GM23338 (cell line): ENCODE measurements at regions not wholly inside any gene's neighbourhood (a gene's known extent, or its start where the extent isn't known, plus 50 kb on each side); places are given as distances from the start of the nearest gene placed in this dataset.

ENCODE experiments used
- ATAC-seq: fragments of 200-7000 bp; cut with Tn5 transposase; 3 replicates; pipeline ENCODE4 v1.9.1; 2020
- DNase-seq: peaks from one replicate; pipeline ENCODE4 v3.0.0-alpha.2; 2015; ENCODE audit warnings: low spot score
- H2AFZ ChIP-seq: fragments of 200-600 bp; sonication (generic); 2 replicates; pipeline ENCODE4 v1.8.0; 2016; ENCODE audit warnings: antibody characterized with exemption, mild to moderate bottlenecking, moderate library complexity
- H3F3A ChIP-seq: fragments of 200-600 bp; sonication (generic); replicated peaks from 2 replicates; pipeline ENCODE4 v1.8.0; 2017; ENCODE audit warnings: antibody characterized with exemption, mixed run types, low read depth
- H3K27ac ChIP-seq: fragments of 200-600 bp; sonication (generic); 2 replicates; pipeline ENCODE4 v1.6.1; 2016; ENCODE audit warnings: low read depth
- H3K27me3 ChIP-seq: fragments of 200-600 bp; sonication (generic); 2 replicates; pipeline ENCODE4 v1.8.0; 2016; ENCODE audit warnings: mild to moderate bottlenecking, mixed run types, moderate library complexity; ENCODE audit not compliant: insufficient read depth
- H3K36me3 ChIP-seq: fragments of 200-600 bp; sonication (generic); 2 replicates; pipeline ENCODE4 v1.8.0; 2016; ENCODE audit warnings: mild to moderate bottlenecking; ENCODE audit not compliant: insufficient read depth
- H3K4me1 ChIP-seq: fragments of 200-600 bp; sonication (generic); 2 replicates; pipeline ENCODE4 v1.8.0; 2016; ENCODE audit warnings: mild to moderate bottlenecking, moderate library complexity; ENCODE audit not compliant: insufficient read depth
- H3K4me2 ChIP-seq: fragments of 200-600 bp; sonication (generic); 2 replicates; pipeline ENCODE4 v1.7.1; 2017; ENCODE audit warnings: mixed run types
- H3K4me3 ChIP-seq: fragments of 200-600 bp; sonication (generic); 2 replicates; pipeline ENCODE4 v1.6.1; 2016; ENCODE audit warnings: mixed run types
- H3K79me2 ChIP-seq: fragments of 200-600 bp; sonication (generic); replicated peaks from 2 replicates; pipeline ENCODE4 v1.8.0; 2017; ENCODE audit warnings: mild to moderate bottlenecking; ENCODE audit not compliant: insufficient read depth
- H3K9me2 ChIP-seq: fragments of 200-600 bp; sonication (generic); 2 replicates; pipeline ENCODE4 v1.8.0; 2017; ENCODE audit not compliant: insufficient read depth
- H4K20me1 ChIP-seq: fragments of 200-600 bp; sonication (generic); replicated peaks from 2 replicates; pipeline ENCODE4 v1.8.0; 2017; ENCODE audit warnings: mild to moderate bottlenecking; ENCODE audit not compliant: insufficient read depth
- H3K27ac Mint-ChIP-seq: 2 replicates; pipeline ENCODE4 v1.8.0; 2020; ENCODE audit warnings: inconsistent platforms, mild to moderate bottlenecking, moderate library complexity, mixed read lengths
- H3K27me3 Mint-ChIP-seq: 3 replicates; pipeline ENCODE4 v1.8.0; 2022; ENCODE audit warnings: low read depth, mild to moderate bottlenecking, moderate library complexity, mixed read lengths, inconsistent platforms; ENCODE audit not compliant: insufficient read depth, poor library complexity
- H3K36me3 Mint-ChIP-seq: 3 replicates; pipeline ENCODE4 v1.8.0; 2021; ENCODE audit warnings: low read depth, mild to moderate bottlenecking, inconsistent platforms, moderate library complexity, mixed read lengths
- H3K4me1 Mint-ChIP-seq: 3 replicates; pipeline ENCODE4 v1.8.0; 2020; ENCODE audit warnings: mild to moderate bottlenecking, inconsistent platforms, mixed read lengths
- H3K4me3 Mint-ChIP-seq: 3 replicates; pipeline ENCODE4 v1.8.0; 2021; ENCODE audit warnings: moderate library complexity, mild to moderate bottlenecking, inconsistent platforms, mixed read lengths
- H3K9me3 Mint-ChIP-seq: 3 replicates; pipeline ENCODE4 v1.8.0; 2020; ENCODE audit warnings: moderate library complexity, mild to moderate bottlenecking, inconsistent platforms, mixed read lengths
- CREB1 ChIP-seq: fragments of 250-450 bp; sonication (Bioruptor Pico); IDR thresholded peaks from 2 replicates; pipeline ENCODE4 v1.5.0; 2020; ENCODE audit warnings: low read depth, mild to moderate bottlenecking, moderate library complexity
- EZH2 ChIP-seq: fragments of 200-600 bp; sonication (generic); IDR thresholded peaks from one replicate; pipeline ENCODE4 v1.8.0; 2017; ENCODE audit warnings: antibody characterized with exemption, mild to moderate bottlenecking, low read depth; ENCODE audit not compliant: unreplicated experiment
- EZH2phosphoT487 ChIP-seq: fragments of 200-600 bp; sonication (generic); IDR thresholded peaks from one replicate; pipeline ENCODE4 v1.8.1; 2018; ENCODE audit warnings: antibody characterized with exemption; ENCODE audit not compliant: unreplicated experiment
- JUNB ChIP-seq: IDR thresholded peaks from one replicate; pipeline ENCODE4 v1.6.1; 2016; ENCODE audit warnings: antibody characterized with exemption; ENCODE audit not compliant: unreplicated experiment
- NANOG ChIP-seq: IDR thresholded peaks from 2 replicates; pipeline ENCODE4 v1.6.1; 2016; ENCODE audit warnings: antibody characterized with exemption, borderline replicate concordance
- POLR2AphosphoS5 ChIP-seq: IDR thresholded peaks from 2 replicates; pipeline ENCODE4 v1.6.1; 2016; ENCODE audit warnings: antibody characterized with exemption, low read depth
- STAT1 ChIP-seq: IDR thresholded peaks from one replicate; pipeline ENCODE4 v1.6.1; 2016; ENCODE audit warnings: antibody characterized with exemption; ENCODE audit not compliant: unreplicated experiment
- ZNF114 ChIP-seq: fragments of 250-450 bp; sonication (Bioruptor Pico); IDR thresholded peaks from 2 replicates; pipeline ENCODE4 v1.5.0; 2020; ENCODE audit warnings: mild to moderate bottlenecking, moderate library complexity
- ZNF331 ChIP-seq: fragments of 250-450 bp; sonication (Bioruptor Pico); IDR thresholded peaks from 2 replicates; pipeline ENCODE4 v1.5.0; 2020; ENCODE audit warnings: low read depth, mild to moderate bottlenecking, moderate library complexity
- TF ChIP-seq, protein P1 (sequence below), 2 experiments: fragments of 200-600 bp in 1 of 2; sonication (generic) in 1 of 2; conservative IDR thresholded peaks; 2 replicates each; pipeline versions ENCODE4 v1.5.1 to v1.6.1; 2016 to 2017; ENCODE audit warnings: antibody characterized with exemption in 2 of 2, low read depth in 2 of 2, mild to moderate bottlenecking in 2 of 2, moderate library complexity in 1 of 2
- TF ChIP-seq, protein P2 (sequence below): IDR thresholded peaks from one replicate; pipeline ENCODE4 v1.6.1; 2018; ENCODE audit warnings: antibody characterized with exemption; ENCODE audit not compliant: unreplicated experiment
- TF ChIP-seq, protein P3 (sequence below): fragments of 250-450 bp; sonication (Bioruptor Pico); IDR thresholded peaks from 2 replicates; pipeline ENCODE4 v1.5.0; 2020; ENCODE audit warnings: mild to moderate bottlenecking, moderate library complexity
- TF ChIP-seq, protein P4 (sequence below): IDR thresholded peaks from 2 replicates; pipeline ENCODE4 v1.6.1; 2016; ENCODE audit warnings: antibody characterized with exemption

DNA sequence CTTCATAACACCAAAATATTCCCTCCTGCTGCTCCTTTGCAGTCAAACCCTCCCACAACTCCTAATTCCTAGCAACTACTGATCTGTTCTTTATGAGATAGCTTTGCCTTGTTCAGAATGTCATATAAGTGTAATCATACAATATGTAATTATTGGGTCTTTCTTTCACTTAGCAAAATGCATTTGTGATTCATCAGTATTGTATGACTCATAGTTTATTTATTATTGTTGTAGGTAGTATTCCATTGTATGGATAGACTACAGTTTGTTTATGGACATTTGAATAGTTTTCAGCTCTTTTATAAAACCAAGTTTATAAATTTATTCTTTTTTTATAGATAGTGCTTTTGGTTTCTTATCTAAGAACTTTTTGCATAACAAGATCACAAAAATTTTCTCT, 468.2 kb upstream of the KIF2A start:
- H3K4me1 Mint-ChIP-seq, result peaks cover 10% of the 10 kb centered on the region
- Histone ChIP-seq H3K4me1 (no peaks in the 10 kb centered on the region), H3K79me2 (no peaks in the 10 kb centered on the region), H3K27ac (no peak overlapping the region), H3F3A (no peaks in the 10 kb centered on the region), H3K4me3 (no peak overlapping the region), H4K20me1 (no peaks in the 10 kb centered on the region), H3K4me2 (no peak overlapping the region), H3K9me2 (no peaks in the 10 kb centered on the region), H2AFZ (no peak overlapping the region), H3K27me3 (no peaks in the 10 kb centered on the region), H3K36me3 (no peaks in the 10 kb centered on the region)
- TF ChIP-seq ZNF114 (CRISPR knock-in tag), result no peak
- TF ChIP-seq POLR2AphosphoS5, result no peak
- TF ChIP-seq, protein P1, sequence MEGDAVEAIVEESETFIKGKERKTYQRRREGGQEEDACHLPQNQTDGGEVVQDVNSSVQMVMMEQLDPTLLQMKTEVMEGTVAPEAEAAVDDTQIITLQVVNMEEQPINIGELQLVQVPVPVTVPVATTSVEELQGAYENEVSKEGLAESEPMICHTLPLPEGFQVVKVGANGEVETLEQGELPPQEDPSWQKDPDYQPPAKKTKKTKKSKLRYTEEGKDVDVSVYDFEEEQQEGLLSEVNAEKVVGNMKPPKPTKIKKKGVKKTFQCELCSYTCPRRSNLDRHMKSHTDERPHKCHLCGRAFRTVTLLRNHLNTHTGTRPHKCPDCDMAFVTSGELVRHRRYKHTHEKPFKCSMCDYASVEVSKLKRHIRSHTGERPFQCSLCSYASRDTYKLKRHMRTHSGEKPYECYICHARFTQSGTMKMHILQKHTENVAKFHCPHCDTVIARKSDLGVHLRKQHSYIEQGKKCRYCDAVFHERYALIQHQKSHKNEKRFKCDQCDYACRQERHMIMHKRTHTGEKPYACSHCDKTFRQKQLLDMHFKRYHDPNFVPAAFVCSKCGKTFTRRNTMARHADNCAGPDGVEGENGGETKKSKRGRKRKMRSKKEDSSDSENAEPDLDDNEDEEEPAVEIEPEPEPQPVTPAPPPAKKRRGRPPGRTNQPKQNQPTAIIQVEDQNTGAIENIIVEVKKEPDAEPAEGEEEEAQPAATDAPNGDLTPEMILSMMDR (conservative IDR thresholded peaks at IDR 0.05; ENCODE audit: low read depth in 2 of 2), result no peak
- TF ChIP-seq JUNB, result no peak
- TF ChIP-seq, protein P2, sequence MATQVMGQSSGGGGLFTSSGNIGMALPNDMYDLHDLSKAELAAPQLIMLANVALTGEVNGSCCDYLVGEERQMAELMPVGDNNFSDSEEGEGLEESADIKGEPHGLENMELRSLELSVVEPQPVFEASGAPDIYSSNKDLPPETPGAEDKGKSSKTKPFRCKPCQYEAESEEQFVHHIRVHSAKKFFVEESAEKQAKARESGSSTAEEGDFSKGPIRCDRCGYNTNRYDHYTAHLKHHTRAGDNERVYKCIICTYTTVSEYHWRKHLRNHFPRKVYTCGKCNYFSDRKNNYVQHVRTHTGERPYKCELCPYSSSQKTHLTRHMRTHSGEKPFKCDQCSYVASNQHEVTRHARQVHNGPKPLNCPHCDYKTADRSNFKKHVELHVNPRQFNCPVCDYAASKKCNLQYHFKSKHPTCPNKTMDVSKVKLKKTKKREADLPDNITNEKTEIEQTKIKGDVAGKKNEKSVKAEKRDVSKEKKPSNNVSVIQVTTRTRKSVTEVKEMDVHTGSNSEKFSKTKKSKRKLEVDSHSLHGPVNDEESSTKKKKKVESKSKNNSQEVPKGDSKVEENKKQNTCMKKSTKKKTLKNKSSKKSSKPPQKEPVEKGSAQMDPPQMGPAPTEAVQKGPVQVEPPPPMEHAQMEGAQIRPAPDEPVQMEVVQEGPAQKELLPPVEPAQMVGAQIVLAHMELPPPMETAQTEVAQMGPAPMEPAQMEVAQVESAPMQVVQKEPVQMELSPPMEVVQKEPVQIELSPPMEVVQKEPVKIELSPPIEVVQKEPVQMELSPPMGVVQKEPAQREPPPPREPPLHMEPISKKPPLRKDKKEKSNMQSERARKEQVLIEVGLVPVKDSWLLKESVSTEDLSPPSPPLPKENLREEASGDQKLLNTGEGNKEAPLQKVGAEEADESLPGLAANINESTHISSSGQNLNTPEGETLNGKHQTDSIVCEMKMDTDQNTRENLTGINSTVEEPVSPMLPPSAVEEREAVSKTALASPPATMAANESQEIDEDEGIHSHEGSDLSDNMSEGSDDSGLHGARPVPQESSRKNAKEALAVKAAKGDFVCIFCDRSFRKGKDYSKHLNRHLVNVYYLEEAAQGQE, result no peak
- no peak for TF ChIP-seq EZH2
- TF ChIP-seq, protein P3, sequence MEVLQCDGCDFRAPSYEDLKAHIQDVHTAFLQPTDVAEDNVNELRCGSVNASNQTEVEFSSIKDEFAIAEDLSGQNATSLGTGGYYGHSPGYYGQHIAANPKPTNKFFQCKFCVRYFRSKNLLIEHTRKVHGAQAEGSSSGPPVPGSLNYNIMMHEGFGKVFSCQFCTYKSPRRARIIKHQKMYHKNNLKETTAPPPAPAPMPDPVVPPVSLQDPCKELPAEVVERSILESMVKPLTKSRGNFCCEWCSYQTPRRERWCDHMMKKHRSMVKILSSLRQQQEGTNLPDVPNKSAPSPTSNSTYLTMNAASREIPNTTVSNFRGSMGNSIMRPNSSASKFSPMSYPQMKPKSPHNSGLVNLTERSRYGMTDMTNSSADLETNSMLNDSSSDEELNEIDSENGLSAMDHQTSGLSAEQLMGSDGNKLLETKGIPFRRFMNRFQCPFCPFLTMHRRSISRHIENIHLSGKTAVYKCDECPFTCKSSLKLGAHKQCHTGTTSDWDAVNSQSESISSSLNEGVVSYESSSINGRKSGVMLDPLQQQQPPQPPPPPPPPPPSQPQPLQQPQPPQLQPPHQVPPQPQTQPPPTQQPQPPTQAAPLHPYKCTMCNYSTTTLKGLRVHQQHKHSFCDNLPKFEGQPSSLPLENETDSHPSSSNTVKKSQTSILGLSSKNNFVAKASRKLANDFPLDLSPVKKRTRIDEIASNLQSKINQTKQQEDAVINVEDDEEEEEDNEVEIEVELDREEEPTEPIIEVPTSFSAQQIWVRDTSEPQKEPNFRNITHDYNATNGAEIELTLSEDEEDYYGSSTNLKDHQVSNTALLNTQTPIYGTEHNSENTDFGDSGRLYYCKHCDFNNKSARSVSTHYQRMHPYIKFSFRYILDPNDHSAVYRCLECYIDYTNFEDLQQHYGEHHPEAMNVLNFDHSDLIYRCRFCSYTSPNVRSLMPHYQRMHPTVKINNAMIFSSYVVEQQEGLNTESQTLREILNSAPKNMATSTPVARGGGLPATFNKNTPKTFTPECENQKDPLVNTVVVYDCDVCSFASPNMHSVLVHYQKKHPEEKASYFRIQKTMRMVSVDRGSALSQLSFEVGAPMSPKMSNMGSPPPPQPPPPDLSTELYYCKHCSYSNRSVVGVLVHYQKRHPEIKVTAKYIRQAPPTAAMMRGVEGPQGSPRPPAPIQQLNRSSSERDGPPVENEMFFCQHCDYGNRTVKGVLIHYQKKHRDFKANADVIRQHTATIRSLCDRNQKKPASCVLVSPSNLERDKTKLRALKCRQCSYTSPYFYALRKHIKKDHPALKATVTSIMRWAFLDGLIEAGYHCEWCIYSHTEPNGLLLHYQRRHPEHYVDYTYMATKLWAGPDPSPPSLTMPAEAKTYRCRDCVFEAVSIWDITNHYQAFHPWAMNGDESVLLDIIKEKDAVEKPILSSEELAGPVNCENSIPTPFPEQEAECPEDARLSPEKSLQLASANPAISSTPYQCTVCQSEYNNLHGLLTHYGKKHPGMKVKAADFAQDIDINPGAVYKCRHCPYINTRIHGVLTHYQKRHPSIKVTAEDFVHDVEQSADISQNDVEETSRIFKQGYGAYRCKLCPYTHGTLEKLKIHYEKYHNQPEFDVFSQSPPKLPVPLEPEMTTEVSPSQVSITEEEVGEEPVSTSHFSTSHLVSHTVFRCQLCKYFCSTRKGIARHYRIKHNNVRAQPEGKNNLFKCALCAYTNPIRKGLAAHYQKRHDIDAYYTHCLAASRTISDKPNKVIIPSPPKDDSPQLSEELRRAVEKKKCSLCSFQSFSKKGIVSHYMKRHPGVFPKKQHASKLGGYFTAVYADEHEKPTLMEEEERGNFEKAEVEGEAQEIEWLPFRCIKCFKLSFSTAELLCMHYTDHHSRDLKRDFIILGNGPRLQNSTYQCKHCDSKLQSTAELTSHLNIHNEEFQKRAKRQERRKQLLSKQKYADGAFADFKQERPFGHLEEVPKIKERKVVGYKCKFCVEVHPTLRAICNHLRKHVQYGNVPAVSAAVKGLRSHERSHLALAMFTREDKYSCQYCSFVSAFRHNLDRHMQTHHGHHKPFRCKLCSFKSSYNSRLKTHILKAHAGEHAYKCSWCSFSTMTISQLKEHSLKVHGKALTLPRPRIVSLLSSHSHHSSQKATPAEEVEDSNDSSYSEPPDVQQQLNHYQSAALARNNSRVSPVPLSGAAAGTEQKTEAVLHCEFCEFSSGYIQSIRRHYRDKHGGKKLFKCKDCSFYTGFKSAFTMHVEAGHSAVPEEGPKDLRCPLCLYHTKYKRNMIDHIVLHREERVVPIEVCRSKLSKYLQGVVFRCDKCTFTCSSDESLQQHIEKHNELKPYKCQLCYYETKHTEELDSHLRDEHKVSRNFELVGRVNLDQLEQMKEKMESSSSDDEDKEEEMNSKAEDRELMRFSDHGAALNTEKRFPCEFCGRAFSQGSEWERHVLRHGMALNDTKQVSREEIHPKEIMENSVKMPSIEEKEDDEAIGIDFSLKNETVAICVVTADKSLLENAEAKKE, result no peak
- TF ChIP-seq, protein P4, sequence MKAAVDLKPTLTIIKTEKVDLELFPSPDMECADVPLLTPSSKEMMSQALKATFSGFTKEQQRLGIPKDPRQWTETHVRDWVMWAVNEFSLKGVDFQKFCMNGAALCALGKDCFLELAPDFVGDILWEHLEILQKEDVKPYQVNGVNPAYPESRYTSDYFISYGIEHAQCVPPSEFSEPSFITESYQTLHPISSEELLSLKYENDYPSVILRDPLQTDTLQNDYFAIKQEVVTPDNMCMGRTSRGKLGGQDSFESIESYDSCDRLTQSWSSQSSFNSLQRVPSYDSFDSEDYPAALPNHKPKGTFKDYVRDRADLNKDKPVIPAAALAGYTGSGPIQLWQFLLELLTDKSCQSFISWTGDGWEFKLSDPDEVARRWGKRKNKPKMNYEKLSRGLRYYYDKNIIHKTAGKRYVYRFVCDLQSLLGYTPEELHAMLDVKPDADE, result no peak
- TF ChIP-seq STAT1, result no peak
- no peak for TF ChIP-seq EZH2phosphoT487
- no peak for TF ChIP-seq NANOG
- no peak for TF ChIP-seq ZNF331 (CRISPR knock-in tag)
- no peak for TF ChIP-seq CREB1 (CRISPR knock-in tag)
- no peaks in the 10 kb centered on the region for H3K36me3 Mint-ChIP-seq
- no peak for ATAC-seq
- H3K4me3 Mint-ChIP-seq, result no peak overlapping the region
- no peak overlapping the region for H3K27ac Mint-ChIP-seq
- DNase-seq, result no peak
- no peaks in the 10 kb centered on the region for H3K9me3 Mint-ChIP-seq
- H3K27me3 Mint-ChIP-seq, result peaks cover 4% of the 10 kb centered on the region
